ENCODE measurements at regions not wholly inside any gene's neighbourhood (a gene's known extent, or its start where the extent isn't known, plus 50 kb on each side); places are given as distances from the start of the nearest gene placed in this dataset.

DNA sequence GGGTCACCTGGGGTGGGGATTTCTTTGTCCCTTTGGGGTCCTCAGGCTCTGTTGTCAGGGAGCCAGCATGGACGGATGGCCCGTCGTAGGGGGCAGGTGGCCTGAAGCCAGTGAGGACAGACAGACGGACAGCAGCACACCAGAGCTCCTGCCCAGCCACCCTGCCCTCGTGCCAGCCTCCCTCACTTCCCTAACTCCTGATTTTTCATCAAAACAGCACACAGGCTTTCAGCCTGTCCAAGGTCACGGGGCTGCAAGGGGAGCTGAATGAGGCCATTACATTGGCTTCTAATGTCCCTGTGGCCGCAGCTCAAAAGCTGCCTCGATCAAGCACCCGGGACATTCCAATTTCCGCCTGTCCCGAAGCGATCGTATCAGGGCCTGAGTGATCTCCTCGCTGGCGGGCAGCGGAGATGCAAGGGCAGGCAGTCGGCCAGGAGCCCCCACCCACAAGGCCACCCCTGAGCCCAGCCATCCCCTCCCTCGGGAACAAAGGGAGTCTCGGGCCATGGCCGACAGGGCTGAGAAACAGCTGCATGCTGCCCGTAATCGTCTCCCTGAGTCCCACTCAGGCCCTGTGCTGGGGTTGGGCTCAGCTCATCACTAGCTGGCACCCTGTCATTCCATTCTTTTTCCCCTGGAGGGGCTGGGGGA, 50.5 kb upstream of the RNU6ATAC start:
- no peak for TF ChIP-seq CTCF (IDR thresholded peaks at IDR 0.05; ENCODE audit: low read depth, low read length)
- TF ChIP-seq EZH2phosphoT487 (IDR thresholded peaks at IDR 0.05; ENCODE audit: low read depth): no peak
